Stomach (tissue), 8 donors: ENCODE measurements at regions not wholly inside any gene's neighbourhood (a gene's known extent, or its start where the extent isn't known, plus 50 kb on each side); places are given as distances from the start of the nearest gene placed in this dataset.
"Not testable (repeated sequence)": the region's sequence is repeated elsewhere in the genome, so short reads cannot be mapped to it uniquely, and the experiment has no call there.

Experiments used
- DNase-seq, 2 donors: peaks; one replicate each; pipeline versions ENCODE4 v3.0.0 to v3.0.0-alpha.2; 2013 to 2019
- H3K27ac ChIP-seq, 5 donors: fragments of 200-600 bp in 4 of 5; sonication (generic) in 4 of 5; one replicate each; pipeline ENCODE4 v1.5.1; 2013 to 2019; ENCODE audit warnings: mild to moderate bottlenecking in 1 of 5, moderate library complexity in 1 of 5
- H3K27me3 ChIP-seq, 3 donors: fragments of 200-600 bp; sonication (generic); one replicate each; pipeline ENCODE4 v1.5.1; 2017 to 2019; ENCODE audit warnings: mixed run types in 1 of 3
- H3K36me3 ChIP-seq, 4 donors: fragments of 200-600 bp; sonication (generic); 1 replicate in 3 of 4; 2 replicates in 1 of 4; pipeline ENCODE4 v1.5.1; 2016 to 2019
- H3K4me1 ChIP-seq, 4 donors: fragments of 200-600 bp; sonication (generic); one replicate each; pipeline ENCODE4 v1.5.1; 2016 to 2019
- H3K4me3 ChIP-seq, 4 donors: fragments of 200-600 bp; sonication (generic) in 3 of 4; one replicate each; pipeline ENCODE4 v1.5.1; 2016 to 2019; ENCODE audit warnings: mild to moderate bottlenecking in 1 of 4
- H3K9me3 ChIP-seq, 4 donors: fragments of 200-600 bp; sonication (generic); one replicate each; pipeline ENCODE4 v1.5.1; 2016 to 2019
- EP300 ChIP-seq: sonication (generic); formaldehyde crosslinking; IDR thresholded peaks from one replicate; pipeline ENCODE4 v1.6.1; 2017; ENCODE audit warnings: antibody characterized with exemption
- POLR2A ChIP-seq, 4 donors: fragments of 450-650 bp; IDR thresholded peaks; one replicate each; pipeline ENCODE4 v1.6.1; 2016; ENCODE audit warnings: antibody characterized with exemption in 4 of 4, control low read depth in 2 of 4, mild to moderate bottlenecking in 1 of 4, moderate library complexity in 1 of 4
- POLR2AphosphoS5 ChIP-seq, 3 donors: sonication (generic); formaldehyde crosslinking; IDR thresholded peaks; one replicate each; pipeline ENCODE4 v1.6.1; 2016; ENCODE audit warnings: antibody characterized with exemption in 3 of 3
- WGBS, 5 donors: extraction: QIAGEN DNeasy Blood & Tissue Kit in 3 of 5; methylation state at CpG; one replicate each; pipeline versions ENCODE4 v1.1.5 to v1.1.7; 2013 to 2018; 5-methylcytosine and 5-hydroxymethylcytosine counted together
- intact Hi-C: fragments of 100-400 bp; cut with DNase I; formaldehyde crosslinking; loops from one replicate; pipeline ENCODE4 v1.15.1; 2023; ENCODE audit warnings: low total_unique reads
- TF ChIP-seq, protein P1 (sequence below), 7 experiments: fragments of 450-650 bp in 4 of 7; fragments of 200-600 bp in 3 of 7; sonication (generic) in 3 of 7; IDR thresholded peaks; one replicate each; pipeline ENCODE4 v1.5.1; 2016 to 2019; ENCODE audit warnings: antibody characterized with exemption in 7 of 7, control low read depth in 2 of 7, mild to moderate bottlenecking in 1 of 7
- donor health status: healthy with polysubstance abuse.
- donor health status: Bipolar disorder and iron deficiency.
- donor health status: healthy.

DNA sequence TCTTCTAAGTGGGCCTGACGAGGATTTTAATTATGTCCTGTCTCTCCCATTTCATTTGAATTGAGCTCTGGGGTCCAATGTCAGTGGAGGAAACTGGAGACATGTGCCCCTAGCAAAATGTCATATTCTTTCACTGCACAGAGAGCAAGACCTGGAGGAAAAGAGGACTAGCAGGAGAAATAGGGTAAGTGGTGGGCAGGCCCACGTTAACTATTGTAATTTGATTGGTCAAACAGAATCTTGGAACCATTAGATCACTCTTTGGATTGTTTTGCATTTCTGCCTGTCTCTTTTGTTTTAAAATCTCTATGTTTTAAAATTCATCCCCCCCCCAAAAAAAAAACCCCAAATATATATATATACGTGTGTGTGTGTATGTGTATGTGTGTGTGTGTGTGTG is 113.9 kb upstream of the PELI2 start:
- H3K4me3 ChIP-seq, result no peak overlapping the region

GRCh38 chr14:56004786-56005185 is 113.4 kb upstream of the PELI2 start:
- DNase-seq, result peak; percentile 53 to 72
- H3K4me3 ChIP-seq, result peak overlapping the region in 3 of 4 donors; percentile 3 to 24 (median 6)
- no peaks in the 10 kb centered on the region for H3K36me3 ChIP-seq
- TF ChIP-seq, protein P1, sequence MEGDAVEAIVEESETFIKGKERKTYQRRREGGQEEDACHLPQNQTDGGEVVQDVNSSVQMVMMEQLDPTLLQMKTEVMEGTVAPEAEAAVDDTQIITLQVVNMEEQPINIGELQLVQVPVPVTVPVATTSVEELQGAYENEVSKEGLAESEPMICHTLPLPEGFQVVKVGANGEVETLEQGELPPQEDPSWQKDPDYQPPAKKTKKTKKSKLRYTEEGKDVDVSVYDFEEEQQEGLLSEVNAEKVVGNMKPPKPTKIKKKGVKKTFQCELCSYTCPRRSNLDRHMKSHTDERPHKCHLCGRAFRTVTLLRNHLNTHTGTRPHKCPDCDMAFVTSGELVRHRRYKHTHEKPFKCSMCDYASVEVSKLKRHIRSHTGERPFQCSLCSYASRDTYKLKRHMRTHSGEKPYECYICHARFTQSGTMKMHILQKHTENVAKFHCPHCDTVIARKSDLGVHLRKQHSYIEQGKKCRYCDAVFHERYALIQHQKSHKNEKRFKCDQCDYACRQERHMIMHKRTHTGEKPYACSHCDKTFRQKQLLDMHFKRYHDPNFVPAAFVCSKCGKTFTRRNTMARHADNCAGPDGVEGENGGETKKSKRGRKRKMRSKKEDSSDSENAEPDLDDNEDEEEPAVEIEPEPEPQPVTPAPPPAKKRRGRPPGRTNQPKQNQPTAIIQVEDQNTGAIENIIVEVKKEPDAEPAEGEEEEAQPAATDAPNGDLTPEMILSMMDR (IDR thresholded peaks at IDR 0.05), result no peak
- peak in 1 of 3 donors; percentile 10 for TF ChIP-seq POLR2AphosphoS5 (IDR thresholded peaks at IDR 0.05)
- no peaks in the 10 kb centered on the region for H3K27me3 ChIP-seq
- peaks cover 0 to 4% (median 0%) of the 10 kb centered on the region in 4 donors for H3K9me3 ChIP-seq
- intact Hi-C loops, result no loop called here
- peaks cover 4 to 26% (median 9%) of the 10 kb centered on the region in 4 donors for H3K4me1 ChIP-seq
- peak overlapping the region in 4 of 5 donors; percentile 49 to 60 (median 57) for H3K27ac ChIP-seq
- WGBS, 5 donors, result 9 to 24% (median 16%) methylated on average over 13 to 14 of the region's 14 CpGs

More for the DNA sequence above, 113.9 kb upstream of the PELI2 start:
- H3K36me3 ChIP-seq, result no peaks in the 10 kb centered on the region
- H3K9me3 ChIP-seq, result peaks cover 0 to 4% (median 0%) of the 10 kb centered on the region in 4 donors
- no peak for DNase-seq
- no peaks in the 10 kb centered on the region for H3K27me3 ChIP-seq
- intact Hi-C loops, result no loop called here
- 42 to 80% (median 48%) methylated on average over 3 of the region's 3 CpGs for WGBS, 5 donors
- peak overlapping the region in 2 of 5 donors; percentile 56 to 60 for H3K27ac ChIP-seq
- H3K4me1 ChIP-seq, result peaks cover 4 to 26% (median 9%) of the 10 kb centered on the region in 4 donors
- TF ChIP-seq POLR2AphosphoS5 (IDR thresholded peaks at IDR 0.05), result no peak
- TF ChIP-seq, protein P1 (IDR thresholded peaks at IDR 0.05), result no peak
- TF ChIP-seq EP300, result no peak
- TF ChIP-seq POLR2A (IDR thresholded peaks at IDR 0.05), result no peak

GRCh38 chr14:56005191-56006053 is 112.8 kb upstream of the PELI2 start:
- Histone ChIP-seq H3K36me3 (no peaks in the 10 kb centered on the region), H3K27me3 (no peaks in the 10 kb centered on the region), H3K27ac (peak overlapping the region in 4 of 5 donors; percentile 49 to 60 (median 57)), H3K4me3 (peak overlapping the region in 3 of 4 donors; percentile 3 to 24 (median 6)), H3K4me1 (peaks cover 4 to 26% (median 9%) of the 10 kb centered on the region in 4 donors), H3K9me3 (peaks cover 0 to 4% (median 0%) of the 10 kb centered on the region in 4 donors)
- intact Hi-C loops, result no loop called here
- 48 to 56% (median 55%) methylated on average over 11 of the region's 11 CpGs for WGBS, 5 donors
- peak in 1 of 2 donors; percentile 75 for DNase-seq
- TF ChIP-seq EP300, result no peak
- TF ChIP-seq, protein P1 (IDR thresholded peaks at IDR 0.05), result no peak
- TF ChIP-seq POLR2A (IDR thresholded peaks at IDR 0.05), result no peak
- TF ChIP-seq POLR2AphosphoS5 (IDR thresholded peaks at IDR 0.05), result no peak

GRCh38 chr14:56007491-56007890 is 110.7 kb upstream of the PELI2 start:
- H3K27ac ChIP-seq, H3K4me3 ChIP-seq, H3K27me3 ChIP-seq, H3K9me3 ChIP-seq, intact Hi-C loops, DNase-seq, H3K36me3 ChIP-seq: not testable (repeated sequence)
- peaks cover under 1 to 25% (median 9%) of the 10 kb centered on the region in 4 donors for H3K4me1 ChIP-seq
- 80 to 92% (median 83%) methylated on average over 5 of the region's 5 CpGs for WGBS, 5 donors

- Histone ChIP-seq H3K4me3 (no peak overlapping the region), H3K27ac (no peak overlapping the region), H3K4me1 (peaks cover 0 to 22% (median 9%) of the 10 kb centered on the region in 4 donors), H3K9me3 (peaks cover 0 to 4% (median 0%) of the 10 kb centered on the region in 4 donors), H3K27me3 (no peaks in the 10 kb centered on the region), H3K36me3 (no peaks in the 10 kb centered on the region)
- no peak for TF ChIP-seq EP300
- TF ChIP-seq, protein P1 (IDR thresholded peaks at IDR 0.05), result no peak
- no peak for TF ChIP-seq POLR2A (IDR thresholded peaks at IDR 0.05)
- TF ChIP-seq POLR2AphosphoS5 (IDR thresholded peaks at IDR 0.05), result no peak
- WGBS, 5 donors, result 74 to 85% (median 76%) methylated on average over 1 of the region's 1 CpG
- intact Hi-C loops, result no loop called here
- no peak for DNase-seq
These were observed 110.1 kb upstream of the PELI2 start for GRCh38 chr14:56008150-56008549.

GRCh38 chr14:56008661-56009060 is 109.5 kb upstream of the PELI2 start:
- H3K27ac ChIP-seq, H3K36me3 ChIP-seq, DNase-seq, H3K9me3 ChIP-seq, intact Hi-C loops, H3K4me3 ChIP-seq, H3K27me3 ChIP-seq: not testable (repeated sequence)
- WGBS, 5 donors, result 82 to 98% (median 89%) methylated on average over 3 of the region's 3 CpGs
- peaks cover 0 to 20% (median 9%) of the 10 kb centered on the region in 4 donors for H3K4me1 ChIP-seq
